Caco-2 (cell line): ENCODE measurements at regions not wholly inside any gene's neighbourhood (a gene's known extent, or its start where the extent isn't known, plus 50 kb on each side); places are given as distances from the start of the nearest gene placed in this dataset.

Experiments used
- BruUV-seq: library from RNA; stranded (reverse); fragments of 400-500 nt; replicated peaks from 2 replicates; lab custom pipeline; 2021; lab: Mats Ljungman, UMichigan
- CTCF ChIA-PET: fragments of 300-600 bp; sonication (Branson Sonifier 250); formaldehyde crosslinking; loops from one replicate; lab custom pipeline; 2022; ENCODE audit warnings: antibody characterized with exemption; lab: Charles Lee
- POLR2A ChIA-PET: fragments of 300-600 bp; sonication (Branson Sonifier 250); formaldehyde crosslinking; loops from one replicate; lab custom pipeline; 2022; ENCODE audit warnings: antibody characterized with exemption; lab: Charles Lee
- DNase-seq, 2 experiments: peaks; one replicate each; pipeline versions ENCODE4 v3.0.0 to v3.0.0-alpha.2; 2020 to 2022
- H3K27me3 ChIP-seq: replicated peaks from 2 replicates; pipeline ENCODE4 v1.6.0; 2011; ENCODE audit warnings: low read length; ENCODE audit not compliant: control insufficient read depth, insufficient read depth
- H3K36me3 ChIP-seq: 2 replicates; pipeline ENCODE4 v1.5.1; 2011; ENCODE audit warnings: low read length; ENCODE audit not compliant: control insufficient read depth, insufficient read depth
- H3K4me1 ChIP-seq: fragments of 250-450 bp; sonication (Bioruptor Pico); 2 replicates; pipeline ENCODE4 v1.5.1; 2020; ENCODE audit warnings: mild to moderate bottlenecking
- H3K4me3 ChIP-seq: 2 replicates; pipeline ENCODE4 v1.5.1; 2011; ENCODE audit warnings: low read depth, mild to moderate bottlenecking, control low read depth, low read length
- H3K9me3 ChIP-seq: fragments of 250-450 bp; sonication (Bioruptor Pico); 2 replicates; pipeline ENCODE4 v1.5.1; 2020; ENCODE audit warnings: mild to moderate bottlenecking, moderate library complexity
- H3K27ac Mint-ChIP-seq: one replicate; pipeline ENCODE4 v1.8.0; 2022; ENCODE audit warnings: mixed read lengths; ENCODE audit not compliant: unreplicated experiment
- H3K27me3 Mint-ChIP-seq: one replicate; pipeline ENCODE4 v1.8.0; 2022; ENCODE audit warnings: mixed read lengths; ENCODE audit not compliant: insufficient read depth, unreplicated experiment
- H3K36me3 Mint-ChIP-seq: one replicate; pipeline ENCODE4 v1.8.0; 2022; ENCODE audit warnings: mild to moderate bottlenecking, mixed read lengths; ENCODE audit not compliant: insufficient read depth, unreplicated experiment
- H3K4me1 Mint-ChIP-seq: one replicate; pipeline ENCODE4 v1.8.0; 2022; ENCODE audit warnings: low read depth, mixed read lengths; ENCODE audit not compliant: unreplicated experiment
- H3K4me3 Mint-ChIP-seq: one replicate; pipeline ENCODE4 v1.8.0; 2022; ENCODE audit warnings: mild to moderate bottlenecking, moderate library complexity, mixed read lengths; ENCODE audit not compliant: unreplicated experiment
- H3K9me3 Mint-ChIP-seq: one replicate; pipeline ENCODE4 v1.8.0; 2022; ENCODE audit warnings: mixed read lengths; ENCODE audit not compliant: unreplicated experiment
- intact Hi-C: fragments of 100-400 bp; cut with micrococcal nuclease; formaldehyde crosslinking; loops from one replicate; pipeline ENCODE4 v1.10.0; 2022; ENCODE audit not compliant: unreplicated experiment
- TF ChIP-seq, protein P1 (sequence below), 2 experiments: fragments of 200-600 bp in 1 of 2; IDR thresholded peaks; 1 replicate in 1 of 2; 2 replicates in 1 of 2; pipeline versions ENCODE4 v1.5.1 to v1.8.0; 2011 to 2022; ENCODE audit warnings: antibody characterized with exemption in 1 of 2, control low read depth in 1 of 2, inconsistent platforms in 1 of 2, low read depth in 1 of 2, low read length in 1 of 2, mild to moderate bottlenecking in 1 of 2, moderate library complexity in 1 of 2; ENCODE audit not compliant: insufficient read depth in 1 of 2, severe bottlenecking in 1 of 2, unreplicated experiment in 1 of 2

DNA sequence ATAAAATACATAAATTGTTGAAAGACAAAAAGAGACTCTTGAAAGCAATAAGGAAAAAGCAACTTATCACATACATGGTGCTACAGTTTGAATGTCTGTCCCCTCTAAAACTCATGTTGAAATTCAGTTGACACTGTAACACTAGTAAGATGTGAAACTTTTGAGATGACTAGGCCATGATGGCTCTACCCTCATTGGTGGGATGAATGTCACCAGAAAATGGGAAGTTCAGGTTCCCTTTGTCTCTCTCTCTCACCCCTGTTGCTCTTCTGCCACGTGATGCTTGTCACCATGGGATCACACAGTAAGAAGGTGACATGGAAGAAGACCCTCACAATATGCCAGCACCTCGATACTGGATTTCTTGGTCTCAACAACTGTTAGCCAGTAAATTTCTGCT is 50.3 kb upstream of the SPTLC1 start:
- TF ChIP-seq, protein P1, sequence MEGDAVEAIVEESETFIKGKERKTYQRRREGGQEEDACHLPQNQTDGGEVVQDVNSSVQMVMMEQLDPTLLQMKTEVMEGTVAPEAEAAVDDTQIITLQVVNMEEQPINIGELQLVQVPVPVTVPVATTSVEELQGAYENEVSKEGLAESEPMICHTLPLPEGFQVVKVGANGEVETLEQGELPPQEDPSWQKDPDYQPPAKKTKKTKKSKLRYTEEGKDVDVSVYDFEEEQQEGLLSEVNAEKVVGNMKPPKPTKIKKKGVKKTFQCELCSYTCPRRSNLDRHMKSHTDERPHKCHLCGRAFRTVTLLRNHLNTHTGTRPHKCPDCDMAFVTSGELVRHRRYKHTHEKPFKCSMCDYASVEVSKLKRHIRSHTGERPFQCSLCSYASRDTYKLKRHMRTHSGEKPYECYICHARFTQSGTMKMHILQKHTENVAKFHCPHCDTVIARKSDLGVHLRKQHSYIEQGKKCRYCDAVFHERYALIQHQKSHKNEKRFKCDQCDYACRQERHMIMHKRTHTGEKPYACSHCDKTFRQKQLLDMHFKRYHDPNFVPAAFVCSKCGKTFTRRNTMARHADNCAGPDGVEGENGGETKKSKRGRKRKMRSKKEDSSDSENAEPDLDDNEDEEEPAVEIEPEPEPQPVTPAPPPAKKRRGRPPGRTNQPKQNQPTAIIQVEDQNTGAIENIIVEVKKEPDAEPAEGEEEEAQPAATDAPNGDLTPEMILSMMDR (IDR thresholded peaks at IDR 0.05; ENCODE audit: insufficient read depth in 1 of 2, low read depth in 1 of 2, low read length in 1 of 2, severe bottlenecking in 1 of 2, unreplicated experiment in 1 of 2) = no peak
- intact Hi-C loops = no loop called here
- H3K36me3 Mint-ChIP-seq = peaks cover 5% of the 10 kb centered on the region
- BruUV-seq = no TSS peak
- ChIA-PET POLR2A (no interaction called here), CTCF (no interaction called here)
- H3K27ac Mint-ChIP-seq = no peak overlapping the region
- H3K4me1 Mint-ChIP-seq = no peaks in the 10 kb centered on the region
- H3K4me3 Mint-ChIP-seq = no peak overlapping the region
- Histone ChIP-seq H3K9me3 (no peaks in the 10 kb centered on the region), H3K27me3 (no peaks in the 10 kb centered on the region), H3K36me3 (no peaks in the 10 kb centered on the region), H3K4me3 (no peak overlapping the region), H3K4me1 (no peaks in the 10 kb centered on the region)
- no peaks in the 10 kb centered on the region for H3K9me3 Mint-ChIP-seq
- no peak for DNase-seq
- no peaks in the 10 kb centered on the region for H3K27me3 Mint-ChIP-seq
